Liver (tissue), 7 donors: ENCODE measurements at regions not wholly inside any gene's neighbourhood (a gene's known extent, or its start where the extent isn't known, plus 50 kb on each side); places are given as distances from the start of the nearest gene placed in this dataset.

Experiments
- DNase-seq: peaks from one replicate; pipeline ENCODE4 v3.0.0-alpha.2; 2017; ENCODE audit warnings: low spot score
- H3K27ac ChIP-seq, 2 donors: one replicate each; pipeline ENCODE4 v1.7.0; 2013; ENCODE audit warnings: inconsistent platforms in 2 of 2, low read length in 2 of 2, control low read depth in 1 of 2, low read depth in 1 of 2, mild to moderate bottlenecking in 1 of 2
- H3K27me3 ChIP-seq, 4 donors: one replicate each; pipeline versions ENCODE4 v1.6.1 to v1.7.0; 2013; ENCODE audit warnings: low read length in 3 of 4, inconsistent platforms in 1 of 4, mild to moderate bottlenecking in 1 of 4, moderate library complexity in 1 of 4; ENCODE audit not compliant: control insufficient read depth in 4 of 4, insufficient read depth in 4 of 4
- H3K36me3 ChIP-seq, 4 donors: one replicate each; pipeline versions ENCODE4 v1.6.1 to v1.7.0; 2013; ENCODE audit warnings: low read length in 3 of 4, mild to moderate bottlenecking in 3 of 4, low read depth in 1 of 4, moderate library complexity in 1 of 4; ENCODE audit not compliant: control insufficient read depth in 4 of 4, insufficient read depth in 3 of 4
- H3K4me1 ChIP-seq, 4 donors: one replicate each; pipeline versions ENCODE4 v1.6.1 to v1.7.0; 2013; ENCODE audit warnings: low read length in 3 of 4, mild to moderate bottlenecking in 3 of 4, moderate library complexity in 1 of 4; ENCODE audit not compliant: control insufficient read depth in 4 of 4, insufficient read depth in 4 of 4
- H3K4me3 ChIP-seq, 3 donors: one replicate each; pipeline versions ENCODE4 v1.6.1 to v1.7.0; 2013; ENCODE audit warnings: low read length in 3 of 3, control low read depth in 1 of 3, low read depth in 1 of 3, mild to moderate bottlenecking in 1 of 3
- H3K9ac ChIP-seq, 2 donors: one replicate each; pipeline ENCODE4 v1.7.0; 2013; ENCODE audit warnings: low read length in 2 of 2, mild to moderate bottlenecking in 2 of 2, moderate library complexity in 2 of 2, control low read depth in 1 of 2, low read depth in 1 of 2
- H3K9me3 ChIP-seq, 4 donors: one replicate each; pipeline versions ENCODE4 v1.6.1 to v1.7.0; 2013; ENCODE audit warnings: low read length in 3 of 4; ENCODE audit not compliant: control insufficient read depth in 4 of 4
- FOXA1 ChIP-seq: IDR thresholded peaks from 2 replicates; pipeline ENCODE4 v1.6.1; 2016; ENCODE audit warnings: antibody characterized with exemption
- FOXA2 ChIP-seq: IDR thresholded peaks from 2 replicates; pipeline ENCODE4 v1.6.1; 2016; ENCODE audit warnings: antibody characterized with exemption
- GABPA ChIP-seq, 2 donors: IDR thresholded peaks in 1 of 2; conservative IDR thresholded peaks in 1 of 2; 2 replicates each; pipeline ENCODE4 v1.6.1; 2016; ENCODE audit warnings: antibody characterized with exemption in 2 of 2, mild to moderate bottlenecking in 1 of 2, moderate library complexity in 1 of 2
- HNF4A ChIP-seq, 2 donors: conservative IDR thresholded peaks; 2 replicates each; pipeline ENCODE4 v1.6.1; 2016; ENCODE audit warnings: antibody characterized with exemption in 2 of 2, mild to moderate bottlenecking in 2 of 2
- HNF4G ChIP-seq: IDR thresholded peaks from 2 replicates; pipeline ENCODE4 v1.6.1; 2016; ENCODE audit warnings: antibody characterized with exemption
- JUND ChIP-seq, 2 donors: IDR thresholded peaks; 2 replicates each; pipeline ENCODE4 v1.6.1; 2016; ENCODE audit warnings: antibody characterized with exemption in 2 of 2
- NR2F2 ChIP-seq: IDR thresholded peaks from 2 replicates; pipeline ENCODE4 v1.6.1; 2016; ENCODE audit warnings: antibody characterized with exemption
- RXRA ChIP-seq, 2 donors: IDR thresholded peaks; 2 replicates each; pipeline ENCODE4 v1.6.1; 2017 to 2018; ENCODE audit warnings: antibody characterized with exemption in 2 of 2, mild to moderate bottlenecking in 1 of 2
- SP1 ChIP-seq: IDR thresholded peaks from 2 replicates; pipeline ENCODE4 v1.6.1; 2018; ENCODE audit warnings: antibody characterized with exemption, mild to moderate bottlenecking
- YY1 ChIP-seq: IDR thresholded peaks from 2 replicates; pipeline ENCODE4 v1.6.1; 2016; ENCODE audit warnings: antibody characterized with exemption, mild to moderate bottlenecking
- WGBS: extraction: QIAGEN DNeasy Blood & Tissue Kit; methylation state at CpG from one replicate; pipeline ENCODE4 v1.1.7; 2013; 5-methylcytosine and 5-hydroxymethylcytosine counted together
- TF ChIP-seq, protein P1 (sequence below): IDR thresholded peaks from 2 replicates; pipeline ENCODE4 v1.6.1; 2016; ENCODE audit warnings: antibody characterized with exemption
- TF ChIP-seq, protein P2 (sequence below): IDR thresholded peaks from 2 replicates; pipeline ENCODE4 v1.6.1; 2016; ENCODE audit warnings: antibody characterized with exemption
- TF ChIP-seq, protein P3 (sequence below): IDR thresholded peaks from 2 replicates; pipeline ENCODE4 v1.6.1; 2016; ENCODE audit warnings: antibody characterized with exemption
- donor health status: healthy.
- donor health status: healthy.
- donor health status: healthy.
- donor health status: healthy.

DNA sequence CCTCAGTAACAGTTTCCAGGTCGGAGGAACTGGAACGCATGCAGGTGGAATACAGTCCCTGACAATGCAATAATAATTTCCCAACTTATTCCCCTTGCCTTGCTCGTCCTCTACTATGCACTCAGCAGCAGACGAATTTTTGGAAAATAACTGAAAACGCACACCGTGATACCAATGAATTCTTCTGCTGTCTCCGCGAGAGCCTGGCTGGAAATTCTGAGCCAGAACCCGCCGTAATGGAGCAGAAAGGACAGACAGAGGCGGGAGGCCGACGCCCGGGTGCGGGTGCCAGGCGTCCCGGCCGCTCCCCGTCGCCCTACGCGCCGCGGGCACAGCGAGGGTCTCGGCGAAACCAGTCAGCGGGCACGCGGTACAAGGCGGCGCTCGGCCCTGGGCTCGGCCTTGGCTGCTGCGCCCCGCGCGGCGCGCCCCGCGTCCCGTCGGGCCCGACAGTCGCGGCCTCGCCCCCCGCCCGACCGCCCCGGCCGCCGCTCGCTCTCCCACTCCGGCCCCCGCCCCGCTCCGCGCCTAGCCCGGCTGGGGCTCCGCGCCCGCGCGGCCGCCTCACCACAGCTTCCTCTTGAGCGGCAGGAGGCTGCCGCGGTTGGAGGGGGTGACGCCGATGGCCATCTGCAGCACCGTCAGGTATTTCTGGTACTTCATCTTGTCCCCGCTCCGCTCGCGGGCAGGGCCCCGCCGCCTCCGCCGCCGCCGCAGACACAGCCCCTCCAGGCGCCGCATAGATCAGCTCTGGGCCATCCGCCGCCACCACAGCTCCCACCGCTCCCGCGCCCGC lies 114.5 kb upstream of the GOLGA8J start (continued):
- no peak for TF ChIP-seq NR2F2
- no peak for TF ChIP-seq HNF4G

DNA sequence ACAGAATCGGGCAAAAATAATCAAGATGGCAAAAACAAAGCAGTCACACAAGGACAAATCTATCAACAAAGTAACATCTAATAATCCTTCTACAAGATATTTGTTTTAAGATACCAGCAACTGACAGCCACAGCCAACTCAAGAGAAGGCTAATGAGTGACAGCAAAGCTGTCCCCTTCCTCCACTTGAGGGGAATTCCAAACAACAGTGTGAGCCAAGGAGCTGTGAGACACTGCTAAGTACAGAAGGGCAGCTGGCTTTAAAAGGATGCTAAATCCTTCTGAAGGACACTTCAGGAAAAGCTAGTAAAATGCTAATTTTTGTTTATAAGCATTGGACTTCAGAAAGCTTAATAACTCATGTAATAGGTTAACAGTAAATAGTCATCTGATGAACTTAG lies 120.3 kb upstream of the GOLGA8J start:
- no peak for DNase-seq
- Histone ChIP-seq H3K9ac (no peak overlapping the region), H3K9me3 (no peaks in the 10 kb centered on the region), H3K27me3 (no peaks in the 10 kb centered on the region), H3K36me3 (no peaks in the 10 kb centered on the region), H3K4me3 (no peak overlapping the region), H3K4me1 (peaks cover 0 to 4% (median 1%) of the 10 kb centered on the region in 4 donors), H3K27ac (no peak overlapping the region)
- TF ChIP-seq, protein P1, sequence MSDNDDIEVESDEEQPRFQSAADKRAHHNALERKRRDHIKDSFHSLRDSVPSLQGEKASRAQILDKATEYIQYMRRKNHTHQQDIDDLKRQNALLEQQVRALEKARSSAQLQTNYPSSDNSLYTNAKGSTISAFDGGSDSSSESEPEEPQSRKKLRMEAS = no peak
- no peak for TF ChIP-seq HNF4A (conservative IDR thresholded peaks at IDR 0.05)
- TF ChIP-seq, protein P2, sequence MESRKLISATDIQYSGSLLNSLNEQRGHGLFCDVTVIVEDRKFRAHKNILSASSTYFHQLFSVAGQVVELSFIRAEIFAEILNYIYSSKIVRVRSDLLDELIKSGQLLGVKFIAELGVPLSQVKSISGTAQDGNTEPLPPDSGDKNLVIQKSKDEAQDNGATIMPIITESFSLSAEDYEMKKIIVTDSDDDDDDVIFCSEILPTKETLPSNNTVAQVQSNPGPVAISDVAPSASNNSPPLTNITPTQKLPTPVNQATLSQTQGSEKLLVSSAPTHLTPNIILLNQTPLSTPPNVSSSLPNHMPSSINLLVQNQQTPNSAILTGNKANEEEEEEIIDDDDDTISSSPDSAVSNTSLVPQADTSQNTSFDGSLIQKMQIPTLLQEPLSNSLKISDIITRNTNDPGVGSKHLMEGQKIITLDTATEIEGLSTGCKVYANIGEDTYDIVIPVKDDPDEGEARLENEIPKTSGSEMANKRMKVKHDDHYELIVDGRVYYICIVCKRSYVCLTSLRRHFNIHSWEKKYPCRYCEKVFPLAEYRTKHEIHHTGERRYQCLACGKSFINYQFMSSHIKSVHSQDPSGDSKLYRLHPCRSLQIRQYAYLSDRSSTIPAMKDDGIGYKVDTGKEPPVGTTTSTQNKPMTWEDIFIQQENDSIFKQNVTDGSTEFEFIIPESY = no peak
- no peak for TF ChIP-seq SP1
- TF ChIP-seq FOXA1 = no peak
- no peak for TF ChIP-seq FOXA2
- no peak for TF ChIP-seq GABPA (IDR thresholded peaks at IDR 0.05 in 1 of 2, conservative IDR thresholded peaks at IDR 0.05 in 1 of 2)
- TF ChIP-seq, protein P3, sequence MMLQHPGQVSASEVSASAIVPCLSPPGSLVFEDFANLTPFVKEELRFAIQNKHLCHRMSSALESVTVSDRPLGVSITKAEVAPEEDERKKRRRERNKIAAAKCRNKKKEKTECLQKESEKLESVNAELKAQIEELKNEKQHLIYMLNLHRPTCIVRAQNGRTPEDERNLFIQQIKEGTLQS = no peak
- WGBS = 70% methylated on average over 1 of the region's 1 CpG

DNA sequence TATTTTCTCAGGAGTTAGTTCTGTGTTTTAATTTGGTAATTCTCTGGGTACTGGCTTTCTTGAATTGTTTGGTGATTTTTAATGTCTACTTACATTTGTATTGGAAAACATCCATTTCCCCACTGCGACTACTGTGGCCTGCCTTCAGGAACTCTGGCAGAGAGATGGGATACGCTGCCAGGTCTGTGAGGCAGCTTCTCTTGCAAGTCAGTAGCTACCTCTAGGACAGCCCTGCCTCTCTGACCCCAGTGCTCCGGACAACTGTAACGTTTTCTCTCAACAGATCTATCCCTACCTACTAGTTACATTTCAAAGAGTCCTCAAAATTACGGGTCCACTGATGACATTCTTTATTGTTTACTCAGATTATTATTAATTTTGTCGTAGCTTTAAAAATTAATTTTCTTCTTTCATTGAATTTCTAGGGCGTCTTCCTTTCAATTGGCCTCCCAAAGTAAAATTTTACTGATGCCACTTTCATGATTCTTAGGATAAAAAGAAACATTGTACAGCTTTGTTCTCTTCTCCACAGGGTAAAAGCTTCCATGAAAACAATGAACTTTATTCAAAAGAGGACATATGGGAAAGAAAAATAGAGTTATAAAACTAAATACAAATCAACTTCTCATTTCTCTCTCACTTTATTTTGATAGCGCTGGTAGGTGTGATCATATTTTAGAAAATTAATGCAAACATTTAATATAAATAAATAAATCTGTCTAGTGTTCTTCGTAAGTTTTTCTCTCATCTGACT lies 123.2 kb upstream of the GOLGA8J start:
- Histone ChIP-seq H3K9me3 (no peaks in the 10 kb centered on the region), H3K4me3 (no peak overlapping the region), H3K4me1 (peaks cover 0 to 3% (median 1%) of the 10 kb centered on the region in 4 donors), H3K36me3 (no peaks in the 10 kb centered on the region), H3K27ac (no peak overlapping the region), H3K9ac (no peak overlapping the region), H3K27me3 (no peaks in the 10 kb centered on the region)
- DNase-seq = no peak
- WGBS = 78% methylated on average over 9 of the region's 9 CpGs
- TF ChIP-seq, protein P2 = no peak
- TF ChIP-seq NR2F2 (no peak), RXRA (IDR thresholded peaks at IDR 0.05) (no peak), SP1 (no peak), JUND (IDR thresholded peaks at IDR 0.05) (no peak), YY1 (no peak)
- TF ChIP-seq, protein P1 = no peak
